Adrenal gland (tissue), 5 donors: ENCODE measurements at regions not wholly inside any gene's neighbourhood (a gene's known extent, or its start where the extent isn't known, plus 50 kb on each side); places are given as distances from the start of the nearest gene placed in this dataset.

Experiments
- CTCF ChIP-seq, 6 experiments: fragments of 450-650 bp in 4 of 6; fragments of 200-600 bp in 2 of 6; sonication (generic) in 1 of 6; IDR thresholded peaks; 1 replicate in 5 of 6; 2 replicates in 1 of 6; pipeline versions ENCODE4 v1.5.1 to v1.8.0; 2016 to 2021; ENCODE audit warnings: antibody characterized with exemption in 6 of 6, mild to moderate bottlenecking in 2 of 6, moderate library complexity in 1 of 6
- POLR2A ChIP-seq, 2 donors: fragments of 450-650 bp; IDR thresholded peaks; one replicate each; pipeline ENCODE4 v1.6.1; 2017; ENCODE audit warnings: antibody characterized with exemption in 2 of 2, mild to moderate bottlenecking in 2 of 2, moderate library complexity in 1 of 2
- donor health status: DM: no; HTN: no; CAD: no.

DNA sequence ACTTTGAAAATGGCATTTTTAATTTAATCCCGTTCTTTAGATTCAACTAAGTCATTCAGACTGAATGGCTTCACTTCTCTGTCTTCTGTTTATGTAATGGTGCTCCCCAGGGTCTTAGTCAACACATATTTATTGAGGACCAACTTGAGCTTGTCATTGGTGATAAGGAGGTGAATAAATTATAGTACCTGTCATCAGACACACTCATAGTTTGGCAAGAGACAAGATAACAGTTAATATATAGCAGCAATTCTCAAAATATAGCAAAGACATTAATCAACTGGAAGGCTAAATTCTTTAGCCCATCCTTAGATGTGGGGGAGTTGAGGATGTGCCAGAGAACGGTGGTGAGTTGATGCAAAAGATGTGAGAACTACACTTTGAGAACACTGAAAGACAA lies 78.4 kb downstream of the MACIR start:
- TF ChIP-seq POLR2A (IDR thresholded peaks at IDR 0.05) (no peak), CTCF (IDR thresholded peaks at IDR 0.05) (no peak)
